SU-DHL-6 (cell line): ENCODE measurements at regions not wholly inside any gene's neighbourhood (a gene's known extent, or its start where the extent isn't known, plus 50 kb on each side); places are given as distances from the start of the nearest gene placed in this dataset.

ENCODE experiments used
- H2AFZ ChIP-seq: fragments of 200-600 bp; sonication (generic); 2 replicates; pipeline ENCODE4 v1.6.1; 2014; ENCODE audit warnings: low read depth, mild to moderate bottlenecking, moderate library complexity, mixed read lengths, antibody characterized with exemption, low read length; ENCODE audit not compliant: severe bottlenecking
- H3F3A ChIP-seq: fragments of 200-600 bp; shearing (Covaris generic); 2 replicates; pipeline ENCODE4 v1.6.0; 2016; ENCODE audit warnings: antibody characterized with exemption, mild to moderate bottlenecking; ENCODE audit not compliant: insufficient read depth
- H3K27ac ChIP-seq: fragments of 200-600 bp; sonication (generic); 2 replicates; pipeline ENCODE4 v1.5.1; 2016; ENCODE audit warnings: low read depth, mild to moderate bottlenecking, low read length, moderate library complexity, mixed read lengths
- H3K27me3 ChIP-seq: fragments of 200-600 bp; sonication (generic), shearing (Covaris generic); 2 replicates; pipeline ENCODE4 v1.6.0; 2014; ENCODE audit warnings: mild to moderate bottlenecking, low read length
- H3K36me3 ChIP-seq: fragments of 200-600 bp; sonication (generic); 2 replicates; pipeline ENCODE4 v1.6.1; 2014; ENCODE audit warnings: mild to moderate bottlenecking, low read length, mixed read lengths
- H3K4me2 ChIP-seq: fragments of 300-600, 200-600 bp; shearing (Covaris generic), sonication (generic); 2 replicates; pipeline ENCODE4 v1.6.0; 2014; ENCODE audit warnings: low read length, low read depth, mild to moderate bottlenecking; ENCODE audit not compliant: poor library complexity, severe bottlenecking
- H3K4me3 ChIP-seq: fragments of 200-600 bp; sonication (generic); 2 replicates; pipeline ENCODE4 v1.5.1; 2014; ENCODE audit warnings: antibody characterized with exemption, low read length, mild to moderate bottlenecking, mixed read lengths; ENCODE audit not compliant: insufficient read depth, poor library complexity, severe bottlenecking
- H3K79me2 ChIP-seq: fragments of 200-600 bp; sonication (generic); 2 replicates; pipeline ENCODE4 v1.6.1; 2014; ENCODE audit warnings: mild to moderate bottlenecking, low read length, moderate library complexity; ENCODE audit not compliant: insufficient read depth
- H3K9ac ChIP-seq: fragments of 200-600 bp; sonication (generic); 2 replicates; pipeline ENCODE4 v1.7.0; 2014; ENCODE audit warnings: mild to moderate bottlenecking, low read length
- H3K9me2 ChIP-seq: fragments of 200-600 bp; sonication (generic); replicated peaks from 2 replicates; pipeline ENCODE4 v1.6.1; 2014; ENCODE audit warnings: low read length; ENCODE audit not compliant: insufficient read depth
- H3K9me3 ChIP-seq: fragments of 200-600 bp; sonication (generic); 2 replicates; pipeline ENCODE4 v1.6.1; 2014; ENCODE audit warnings: low read length, mixed read lengths; ENCODE audit not compliant: insufficient read depth
- H4K20me1 ChIP-seq: fragments of 200-600 bp; sonication (generic); 2 replicates; pipeline ENCODE4 v1.6.1; 2014; ENCODE audit warnings: low read depth, mild to moderate bottlenecking, antibody characterized with exemption, low read length, moderate library complexity, mixed read lengths
- CTCF ChIP-seq: fragments of 200-600 bp; sonication (generic); IDR thresholded peaks from one replicate; pipeline ENCODE4 v1.5.1; 2017; ENCODE audit warnings: antibody characterized with exemption, mild to moderate bottlenecking, low read length, moderate library complexity; ENCODE audit not compliant: insufficient read depth, poor library complexity, severe bottlenecking
- EZH2phosphoT487 ChIP-seq: fragments of 200-600 bp; sonication (generic), shearing (Covaris generic); conservative IDR thresholded peaks from 2 replicates; pipeline ENCODE4 v1.6.1; 2018; ENCODE audit warnings: mild to moderate bottlenecking, antibody characterized with exemption, low read length, moderate library complexity, mixed read lengths

- Histone ChIP-seq H2AFZ (no peak overlapping the region), H3K36me3 (no peaks in the 10 kb centered on the region)
These were observed 170.6 kb downstream of the ZNF330 start for GRCh38 chr4:141391293-141391692.

GRCh38 chr4:141391771-141392170 lies 171.1 kb downstream of the ZNF330 start:
- Histone ChIP-seq H3F3A (no peaks in the 10 kb centered on the region), H3K4me2 (no peak overlapping the region), H2AFZ (no peak overlapping the region), H3K27me3 (no peaks in the 10 kb centered on the region), H3K27ac (no peak overlapping the region), H3K9me2 (no peaks in the 10 kb centered on the region), H3K36me3 (no peaks in the 10 kb centered on the region), H3K9me3 (no peaks in the 10 kb centered on the region), H3K79me2 (no peaks in the 10 kb centered on the region), H4K20me1 (no peaks in the 10 kb centered on the region), H3K4me3 (no peak overlapping the region), H3K9ac (no peak overlapping the region)
- TF ChIP-seq CTCF = no peak
- no peak for TF ChIP-seq EZH2phosphoT487

More at GRCh38 chr4:141391293-141391692, 170.6 kb downstream of the ZNF330 start:
- H4K20me1 ChIP-seq = no peaks in the 10 kb centered on the region
- H3K27me3 ChIP-seq = no peaks in the 10 kb centered on the region
- no peak overlapping the region for H3K27ac ChIP-seq
- no peaks in the 10 kb centered on the region for H3K9me3 ChIP-seq
- H3K4me2 ChIP-seq = no peak overlapping the region
- TF ChIP-seq EZH2phosphoT487 = no peak
- no peak for TF ChIP-seq CTCF
- H3F3A ChIP-seq = no peaks in the 10 kb centered on the region
- H3K9ac ChIP-seq = no peak overlapping the region
- no peak overlapping the region for H3K4me3 ChIP-seq
- H3K79me2 ChIP-seq = no peaks in the 10 kb centered on the region
- no peaks in the 10 kb centered on the region for H3K9me2 ChIP-seq

GRCh38 chr4:141395246-141395830 lies 174.6 kb downstream of the ZNF330 start:
- Histone ChIP-seq H3K9me3 (no peaks in the 10 kb centered on the region), H3K4me2 (no peak overlapping the region), H3K4me3 (no peak overlapping the region), H3F3A (no peaks in the 10 kb centered on the region), H4K20me1 (no peaks in the 10 kb centered on the region), H3K36me3 (no peaks in the 10 kb centered on the region), H3K27ac (no peak overlapping the region), H2AFZ (no peak overlapping the region), H3K27me3 (no peaks in the 10 kb centered on the region), H3K9ac (no peak overlapping the region), H3K79me2 (no peaks in the 10 kb centered on the region), H3K9me2 (no peaks in the 10 kb centered on the region)
- no peak for TF ChIP-seq CTCF
- TF ChIP-seq EZH2phosphoT487 = no peak

GRCh38 chr4:141395919-141396318 lies 175.2 kb downstream of the ZNF330 start:
- no peaks in the 10 kb centered on the region for H3K9me2 ChIP-seq

More at GRCh38 chr4:141395919-141396318, 175.2 kb downstream of the ZNF330 start:
- Histone ChIP-seq H2AFZ (no peak overlapping the region), H3K79me2 (no peaks in the 10 kb centered on the region), H3K9me3 (no peaks in the 10 kb centered on the region), H3K27ac (no peak overlapping the region), H3K4me3 (no peak overlapping the region), H3F3A (no peaks in the 10 kb centered on the region), H3K9ac (no peak overlapping the region), H4K20me1 (no peaks in the 10 kb centered on the region), H3K4me2 (no peak overlapping the region), H3K27me3 (no peaks in the 10 kb centered on the region), H3K36me3 (no peaks in the 10 kb centered on the region)
- TF ChIP-seq CTCF (no peak), EZH2phosphoT487 (no peak)
